HepG2 (cell line): ENCODE measurements at regions not wholly inside any gene's neighbourhood (a gene's known extent, or its start where the extent isn't known, plus 50 kb on each side); places are given as distances from the start of the nearest gene placed in this dataset.

Experiments used
- ESRRA ChIP-seq: sonication (generic); formaldehyde crosslinking; IDR thresholded peaks from 2 replicates; pipeline ENCODE4 v1.5.1; 2020; ENCODE audit warnings: mild to moderate bottlenecking, low read depth, missing genetic modification reagents
- EZH2 ChIP-seq: conservative IDR thresholded peaks from 2 replicates; pipeline ENCODE4 v1.6.1; 2012; ENCODE audit warnings: mild to moderate bottlenecking, low read depth, low read length, moderate library complexity
- FIP1L1 ChIP-seq: fragments of 200-400 bp; formaldehyde crosslinking; IDR thresholded peaks from 2 replicates; pipeline ENCODE4 v1.6.1; 2018; ENCODE audit warnings: low read depth, mild to moderate bottlenecking, low read length, moderate library complexity, borderline replicate concordance; ENCODE audit not compliant: insufficient read depth
- HMG20B ChIP-seq: conservative IDR thresholded peaks from 2 replicates; pipeline ENCODE4 v1.6.1; 2016; ENCODE audit warnings: missing genetic modification reagents, missing compliant biosample characterization
- NR2C2 ChIP-seq: sonication (generic); formaldehyde crosslinking; IDR thresholded peaks from 2 replicates; pipeline ENCODE4 v1.4.0; 2020; ENCODE audit warnings: missing genetic modification reagents, mild to moderate bottlenecking, moderate library complexity, borderline replicate concordance
- POLR2AphosphoS5 ChIP-seq: IDR thresholded peaks from 2 replicates; pipeline ENCODE4 v1.6.1; 2012; ENCODE audit warnings: low read depth, low read length
- RBM39 ChIP-seq: fragments of 200-400 bp; formaldehyde crosslinking; IDR thresholded peaks from one replicate; pipeline ENCODE4 v1.6.1; 2018; ENCODE audit warnings: antibody characterized with exemption, mild to moderate bottlenecking, low read depth, low read length; ENCODE audit not compliant: poor library complexity, severe bottlenecking
- SIN3A ChIP-seq: IDR thresholded peaks from 2 replicates; pipeline ENCODE4 v1.6.1; 2011; ENCODE audit warnings: low read depth, mild to moderate bottlenecking, control low read depth, low read length, borderline replicate concordance
- SRSF9 ChIP-seq: fragments of 200-400 bp; formaldehyde crosslinking; IDR thresholded peaks from 2 replicates; pipeline ENCODE4 v1.6.1; 2018; ENCODE audit warnings: borderline replicate concordance, mild to moderate bottlenecking, low read depth, low read length; ENCODE audit not compliant: insufficient read depth, poor library complexity, severe bottlenecking
- THAP11 ChIP-seq: IDR thresholded peaks from 2 replicates; pipeline ENCODE4 v1.6.1; 2016; ENCODE audit warnings: missing biosample characterization, missing genetic modification reagents
- YEATS4 ChIP-seq: sonication (generic); formaldehyde crosslinking; IDR thresholded peaks from 2 replicates; pipeline ENCODE4 v1.4.0; 2020; ENCODE audit warnings: missing genetic modification reagents, borderline replicate concordance
- TF ChIP-seq, protein P1 (sequence below): sonication (generic); formaldehyde crosslinking; IDR thresholded peaks from 2 replicates; pipeline ENCODE4 v1.5.0; 2020; ENCODE audit warnings: mild to moderate bottlenecking, missing genetic modification reagents, moderate library complexity
- TF ChIP-seq, protein P2 (sequence below): sonication (generic); formaldehyde crosslinking; IDR thresholded peaks from 2 replicates; pipeline ENCODE4 v1.4.0; 2020; ENCODE audit warnings: mild to moderate bottlenecking, low read depth, missing genetic modification reagents

DNA sequence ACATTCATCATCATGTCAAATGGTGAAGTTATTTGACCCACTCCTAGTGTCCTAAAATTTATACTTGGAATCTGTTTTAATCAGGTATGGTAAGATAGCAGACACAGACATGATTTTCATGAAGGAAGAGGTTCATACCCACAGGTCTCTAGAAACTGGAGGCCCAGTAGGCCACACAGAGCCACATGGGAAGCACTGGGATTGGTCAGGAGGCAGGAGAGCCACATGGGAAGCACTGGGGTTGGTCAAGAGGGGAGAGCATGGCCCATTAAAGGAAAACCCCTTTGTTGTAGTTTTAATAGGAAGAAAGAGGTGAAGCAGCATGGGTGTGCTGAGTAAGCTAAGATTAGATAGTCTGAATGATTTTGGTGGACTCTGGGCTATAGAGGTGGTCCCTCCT is 356.9 kb downstream of the MFSD1 start:
- TF ChIP-seq, protein P1, sequence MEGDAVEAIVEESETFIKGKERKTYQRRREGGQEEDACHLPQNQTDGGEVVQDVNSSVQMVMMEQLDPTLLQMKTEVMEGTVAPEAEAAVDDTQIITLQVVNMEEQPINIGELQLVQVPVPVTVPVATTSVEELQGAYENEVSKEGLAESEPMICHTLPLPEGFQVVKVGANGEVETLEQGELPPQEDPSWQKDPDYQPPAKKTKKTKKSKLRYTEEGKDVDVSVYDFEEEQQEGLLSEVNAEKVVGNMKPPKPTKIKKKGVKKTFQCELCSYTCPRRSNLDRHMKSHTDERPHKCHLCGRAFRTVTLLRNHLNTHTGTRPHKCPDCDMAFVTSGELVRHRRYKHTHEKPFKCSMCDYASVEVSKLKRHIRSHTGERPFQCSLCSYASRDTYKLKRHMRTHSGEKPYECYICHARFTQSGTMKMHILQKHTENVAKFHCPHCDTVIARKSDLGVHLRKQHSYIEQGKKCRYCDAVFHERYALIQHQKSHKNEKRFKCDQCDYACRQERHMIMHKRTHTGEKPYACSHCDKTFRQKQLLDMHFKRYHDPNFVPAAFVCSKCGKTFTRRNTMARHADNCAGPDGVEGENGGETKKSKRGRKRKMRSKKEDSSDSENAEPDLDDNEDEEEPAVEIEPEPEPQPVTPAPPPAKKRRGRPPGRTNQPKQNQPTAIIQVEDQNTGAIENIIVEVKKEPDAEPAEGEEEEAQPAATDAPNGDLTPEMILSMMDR (CRISPR knock-in tag): no peak
- no peak for TF ChIP-seq RBM39
- TF ChIP-seq, protein P2, sequence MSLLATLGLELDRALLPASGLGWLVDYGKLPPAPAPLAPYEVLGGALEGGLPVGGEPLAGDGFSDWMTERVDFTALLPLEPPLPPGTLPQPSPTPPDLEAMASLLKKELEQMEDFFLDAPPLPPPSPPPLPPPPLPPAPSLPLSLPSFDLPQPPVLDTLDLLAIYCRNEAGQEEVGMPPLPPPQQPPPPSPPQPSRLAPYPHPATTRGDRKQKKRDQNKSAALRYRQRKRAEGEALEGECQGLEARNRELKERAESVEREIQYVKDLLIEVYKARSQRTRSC (CRISPR knock-in tag): no peak
- TF ChIP-seq ESRRA (CRISPR knock-in tag): no peak
- no peak for TF ChIP-seq YEATS4 (CRISPR knock-in tag)
- no peak for TF ChIP-seq NR2C2
- no peak for TF ChIP-seq SIN3A
- TF ChIP-seq THAP11 (CRISPR knock-in tag): no peak
- TF ChIP-seq HMG20B: no peak
- no peak for TF ChIP-seq FIP1L1
- TF ChIP-seq SRSF9: no peak
- TF ChIP-seq POLR2AphosphoS5: no peak
- no peak for TF ChIP-seq EZH2
